Endometrium (tissue), 2 donors: ENCODE measurements at regions not wholly inside any gene's neighbourhood (a gene's known extent, or its start where the extent isn't known, plus 50 kb on each side); places are given as distances from the start of the nearest gene placed in this dataset.
A peak's percentile ranks its signal among the peaks of the same experiment; 100 is the strongest.

Experiments
- FAIRE-seq: peaks from 2 replicates; lab custom pipeline; 2012; peaks lifted over from hg19 to GRCh38; lab: Jason Lieb, UNC
- donor health status: control.
- donor health status: control.

DNA sequence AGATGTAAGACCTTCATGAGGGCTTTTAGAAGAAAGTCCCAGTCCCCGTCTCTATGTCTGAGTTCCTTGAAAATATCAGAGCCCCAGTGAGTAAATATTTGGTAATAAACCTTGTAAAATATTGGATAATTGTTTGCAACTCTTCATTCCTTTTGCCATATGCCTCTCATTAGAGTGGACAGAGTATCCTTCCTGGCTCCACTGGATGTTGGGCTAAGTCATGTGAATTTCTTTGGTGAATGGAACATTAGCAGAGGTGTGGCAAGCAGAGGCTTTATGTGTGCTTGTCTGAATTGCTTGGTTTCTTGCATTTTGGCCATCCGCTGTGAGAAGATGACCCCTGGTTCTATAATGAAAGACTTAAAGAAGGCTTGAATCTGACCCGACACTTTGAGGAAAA lies 490.3 kb downstream of the METTL15 start:
- FAIRE-seq, result no peak

DNA sequence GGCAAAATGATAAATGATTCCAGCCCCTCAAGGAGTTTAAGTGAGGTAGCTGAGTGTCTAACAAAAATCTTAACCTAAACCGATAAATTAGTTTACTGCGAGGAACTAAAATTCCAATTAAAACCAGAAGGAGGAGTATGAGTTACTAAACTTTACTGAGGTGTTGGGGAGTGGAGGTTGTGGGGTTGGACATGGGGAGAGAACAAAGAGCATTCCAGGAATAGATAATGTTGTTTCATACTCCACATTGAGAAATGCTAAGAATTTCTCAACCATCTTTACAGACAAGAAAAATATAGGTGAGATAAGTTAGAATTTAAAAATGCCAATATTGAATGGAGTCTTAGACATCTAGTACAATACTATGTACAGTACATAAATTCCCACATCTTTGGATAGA lies 488.6 kb downstream of the METTL15 start:
- FAIRE-seq, result no peak

DNA sequence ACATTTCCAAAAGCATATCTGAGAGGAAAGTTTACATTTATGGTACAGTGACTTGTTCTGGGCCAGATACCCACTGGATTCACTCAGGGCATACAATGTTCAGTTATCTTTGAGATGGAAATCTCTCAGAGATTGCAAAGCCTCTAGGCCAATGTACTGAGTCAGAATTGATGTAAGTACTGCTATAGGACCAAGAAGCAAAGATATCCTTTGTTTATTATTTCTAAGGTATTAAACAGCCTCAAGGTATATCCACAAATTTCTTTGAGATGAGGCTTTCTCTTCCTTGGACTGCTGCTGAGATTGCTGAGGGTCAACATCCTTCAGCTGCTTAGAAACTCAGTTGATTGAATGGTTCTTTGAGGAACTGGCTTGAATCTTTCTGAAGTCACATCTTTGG lies 484.0 kb downstream of the METTL15 start:
- FAIRE-seq, result no peak

DNA sequence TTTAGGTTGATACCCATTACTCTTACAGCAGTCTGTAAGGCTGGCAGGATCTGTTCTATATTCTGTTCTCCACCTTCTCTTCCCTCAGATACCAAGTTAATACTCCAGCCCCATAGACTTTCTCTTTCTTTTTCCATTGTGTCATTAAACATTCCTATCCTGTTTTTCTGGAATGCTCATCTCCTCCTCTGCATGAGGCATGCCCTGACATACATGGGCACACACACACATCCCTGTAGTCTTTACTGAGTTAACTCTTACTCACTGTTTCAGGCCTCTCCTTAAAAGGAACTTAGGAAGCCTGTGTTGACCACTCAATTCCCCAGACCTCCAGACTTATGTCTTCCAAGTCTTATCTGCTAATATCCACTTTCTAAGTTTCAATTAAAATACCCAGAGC lies 476.8 kb downstream of the METTL15 start:
- FAIRE-seq, result no peak

DNA sequence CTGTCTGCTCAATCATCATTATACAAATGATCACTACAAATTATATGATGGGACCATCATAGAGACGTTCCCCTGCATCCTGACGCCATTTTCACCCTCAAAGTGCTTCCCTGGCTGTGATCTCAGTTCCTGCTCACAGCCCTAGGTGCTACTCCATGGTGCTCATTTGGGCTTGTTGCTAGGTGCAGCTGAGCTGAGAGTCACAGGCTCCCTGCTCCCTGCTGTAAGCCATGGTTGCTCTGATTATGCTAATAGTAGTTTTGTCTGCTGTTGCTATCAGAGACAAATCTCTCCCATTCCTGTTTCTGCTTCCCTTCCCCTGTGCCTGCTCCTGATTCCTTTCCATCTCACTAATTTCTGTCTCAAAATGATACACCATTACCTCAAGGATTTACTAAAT lies 474.3 kb downstream of the METTL15 start:
- no peak for FAIRE-seq

DNA sequence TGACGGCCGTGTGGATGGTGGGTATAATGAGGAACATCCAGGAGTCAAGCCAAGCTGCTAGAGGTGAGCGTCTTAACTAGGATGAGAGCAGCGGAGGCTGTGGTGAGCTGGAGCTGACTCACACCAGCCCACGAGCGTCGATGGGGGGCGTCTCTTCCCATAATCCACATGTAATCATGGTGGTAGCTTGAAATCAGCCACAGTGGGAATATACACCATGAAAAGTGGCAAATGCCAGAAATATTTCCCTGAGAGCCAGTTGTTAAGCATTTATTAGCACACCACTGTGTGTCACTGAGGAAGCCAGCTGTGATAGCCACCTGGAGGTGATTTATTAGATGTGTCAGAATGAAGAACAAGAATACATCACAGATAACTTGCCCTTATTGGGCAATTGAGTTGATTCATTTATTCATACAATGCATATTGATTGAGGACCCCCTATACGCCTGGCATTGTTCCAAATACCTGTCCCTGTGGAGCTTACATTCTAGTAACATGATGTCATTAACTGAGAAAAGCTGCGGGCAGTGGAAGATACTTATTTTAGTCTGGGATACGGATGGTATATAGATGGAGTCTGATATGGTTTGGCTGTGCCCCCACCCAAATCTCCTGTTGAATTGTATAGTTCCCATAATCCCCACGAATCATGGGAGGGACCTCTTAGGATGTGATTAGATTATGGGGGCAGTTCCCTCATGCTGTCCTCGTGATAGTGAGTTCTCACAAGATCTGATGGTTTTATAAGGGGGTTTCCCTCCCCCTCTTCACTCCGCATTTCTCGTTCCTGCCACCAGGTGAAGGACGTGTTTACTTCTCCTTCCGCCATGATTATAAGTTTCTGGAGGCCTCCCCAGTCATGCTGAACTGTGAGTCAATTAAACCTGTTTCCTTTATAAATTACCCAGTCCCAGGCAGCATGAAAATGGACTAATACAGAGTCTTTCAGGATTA lies 473.4 kb downstream of the METTL15 start:
- no peak for FAIRE-seq

DNA sequence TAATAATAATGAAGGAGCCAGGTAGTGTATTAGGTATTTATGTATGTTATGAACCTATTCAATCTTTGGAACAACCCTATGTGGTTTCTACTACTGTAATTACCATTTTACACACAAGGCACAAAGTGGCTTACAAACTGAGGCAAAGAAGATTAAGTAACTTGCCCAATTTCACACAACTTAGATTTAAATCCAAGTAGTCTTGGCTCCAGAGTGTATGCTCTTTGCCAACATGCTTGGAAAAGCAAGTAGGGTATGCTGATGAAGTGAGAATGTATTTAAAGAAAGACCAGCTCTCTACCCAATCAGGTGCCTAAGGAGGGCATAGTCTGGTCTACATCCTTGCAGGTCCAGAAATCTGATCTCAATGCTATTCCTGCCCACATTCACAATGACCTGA lies 463.2 kb downstream of the METTL15 start:
- no peak for FAIRE-seq

DNA sequence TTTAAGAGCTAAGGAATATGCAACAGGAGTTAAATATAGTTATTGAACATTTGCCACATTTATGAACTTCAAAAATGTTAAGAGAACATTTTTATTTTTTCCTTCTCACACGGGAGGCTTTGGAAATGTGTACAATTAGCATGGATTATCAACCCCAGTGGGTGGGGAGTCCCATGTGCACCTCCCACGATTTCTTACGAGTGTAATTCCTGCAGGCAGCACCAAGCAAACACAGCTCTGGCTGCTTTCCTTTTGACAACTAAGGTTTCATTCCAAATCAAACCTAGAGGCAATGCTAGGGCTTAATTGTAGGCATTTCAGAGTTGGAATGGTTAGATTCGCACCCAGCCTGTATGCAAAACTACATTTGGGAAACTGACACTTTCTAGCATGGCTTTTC lies 460.9 kb downstream of the METTL15 start:
- no peak for FAIRE-seq

DNA sequence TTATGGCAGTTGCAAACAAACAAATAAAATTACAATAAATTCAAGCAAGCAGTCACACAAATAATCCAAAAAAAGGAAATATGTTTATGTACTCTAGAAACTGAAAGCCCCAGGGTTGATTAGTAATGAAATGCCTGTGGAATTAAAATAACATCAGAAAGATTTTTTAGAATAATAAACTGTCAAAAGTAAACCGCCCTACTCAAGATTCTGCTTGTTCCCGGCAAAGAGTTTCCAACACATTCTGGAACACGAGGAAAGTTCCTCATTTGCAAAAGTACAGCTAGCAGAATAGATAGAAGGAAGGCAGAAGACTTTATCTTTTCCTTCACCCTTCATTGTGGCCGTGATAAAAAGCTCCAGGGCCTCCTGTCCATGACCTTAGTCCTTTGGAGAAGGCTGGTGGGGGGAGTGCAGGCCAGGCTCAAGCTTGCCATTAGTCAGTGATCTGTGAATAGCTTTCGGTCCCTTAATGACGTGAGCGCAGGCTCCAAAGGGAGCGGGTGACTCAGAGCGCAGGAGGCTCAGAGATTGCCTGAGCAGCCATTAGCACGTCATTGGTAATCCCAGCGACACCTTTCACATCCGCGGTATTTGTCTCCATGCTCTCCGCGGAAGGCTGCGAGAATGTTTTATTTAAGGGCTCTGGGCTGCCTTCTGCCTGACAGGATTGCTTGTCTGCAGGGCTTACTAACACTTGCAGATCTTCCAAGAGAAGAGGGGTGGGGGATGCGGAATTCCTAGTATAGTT lies 458.3 kb downstream of the METTL15 start:
- no peak for FAIRE-seq

DNA sequence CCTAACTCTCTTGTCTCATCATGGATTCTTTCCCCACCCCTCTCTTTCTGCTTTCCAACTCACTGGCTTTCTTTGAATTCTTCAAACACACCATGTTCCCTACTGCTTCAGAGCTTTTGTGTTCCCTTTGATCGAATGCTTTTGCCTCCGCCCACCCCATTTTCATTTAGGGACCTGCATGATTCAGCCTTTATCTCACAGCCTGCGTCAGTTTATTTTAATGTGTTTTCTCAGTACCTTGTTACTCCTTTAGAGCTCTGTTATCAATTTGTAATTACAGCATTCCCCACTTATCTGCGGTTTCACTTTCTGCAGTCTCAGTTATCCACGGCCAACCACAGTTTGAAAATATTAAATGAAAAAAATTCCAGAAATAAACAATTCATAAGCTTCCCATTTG lies 451.3 kb downstream of the METTL15 start:
- no peak for FAIRE-seq

DNA sequence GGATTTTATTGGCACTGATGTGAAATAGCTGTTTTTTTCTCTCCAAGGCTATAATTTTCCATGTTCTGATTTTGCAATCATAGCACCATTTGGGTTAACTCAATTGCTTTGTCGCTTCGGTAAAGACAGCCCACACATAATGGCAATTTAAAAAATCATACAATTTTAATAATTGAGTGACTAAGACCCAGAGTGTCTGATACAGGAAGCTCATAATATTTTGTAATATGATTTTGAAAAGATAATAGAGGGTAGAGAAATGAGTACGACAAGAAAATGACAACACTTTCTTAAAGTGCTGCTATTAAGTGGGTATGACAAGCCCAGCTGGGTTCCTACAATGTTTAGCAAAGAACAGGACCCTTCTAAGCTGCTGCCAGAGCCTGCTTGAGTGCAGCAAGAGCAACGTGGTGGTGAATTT lies 439.1 kb downstream of the METTL15 start:
- no peak for FAIRE-seq

DNA sequence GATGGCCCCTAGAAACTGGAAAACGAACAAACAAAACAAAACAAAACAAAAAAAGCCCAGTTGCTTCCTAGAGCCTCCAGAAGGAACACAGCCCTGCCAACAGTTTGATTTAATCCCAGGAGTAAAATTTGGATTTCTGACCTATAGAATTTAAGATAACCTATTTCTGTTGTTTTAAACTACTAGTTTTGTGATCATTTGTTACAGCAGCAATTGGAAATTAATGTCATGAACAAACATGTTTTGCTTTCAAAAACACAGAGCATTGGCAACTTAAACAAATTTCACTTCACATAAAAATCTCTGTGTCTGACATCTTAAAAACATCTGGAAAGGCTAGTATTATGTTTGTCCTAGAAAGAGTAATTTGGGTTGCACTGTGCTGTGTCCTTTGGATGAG lies 437.3 kb downstream of the METTL15 start:
- peak; percentile 74 for FAIRE-seq

DNA sequence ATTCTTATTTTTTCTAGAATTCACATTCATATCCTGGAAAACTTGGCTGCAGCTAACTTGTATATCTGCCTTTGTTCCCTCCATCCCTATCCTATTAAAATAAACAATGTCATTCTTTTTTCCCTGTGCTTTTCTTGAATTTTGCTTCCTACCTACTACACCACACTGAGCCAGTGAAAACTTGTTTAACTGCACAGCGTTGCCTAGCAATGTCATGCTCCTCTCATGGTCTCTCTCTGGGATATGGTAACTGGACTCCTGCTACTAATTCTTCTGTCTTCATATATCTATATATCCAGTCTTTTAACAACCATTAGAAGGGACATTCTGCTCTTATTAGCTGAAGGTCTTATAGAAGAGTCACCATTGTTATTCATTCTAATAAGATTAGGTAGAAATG lies 434.4 kb downstream of the METTL15 start:
- FAIRE-seq, result no peak

DNA sequence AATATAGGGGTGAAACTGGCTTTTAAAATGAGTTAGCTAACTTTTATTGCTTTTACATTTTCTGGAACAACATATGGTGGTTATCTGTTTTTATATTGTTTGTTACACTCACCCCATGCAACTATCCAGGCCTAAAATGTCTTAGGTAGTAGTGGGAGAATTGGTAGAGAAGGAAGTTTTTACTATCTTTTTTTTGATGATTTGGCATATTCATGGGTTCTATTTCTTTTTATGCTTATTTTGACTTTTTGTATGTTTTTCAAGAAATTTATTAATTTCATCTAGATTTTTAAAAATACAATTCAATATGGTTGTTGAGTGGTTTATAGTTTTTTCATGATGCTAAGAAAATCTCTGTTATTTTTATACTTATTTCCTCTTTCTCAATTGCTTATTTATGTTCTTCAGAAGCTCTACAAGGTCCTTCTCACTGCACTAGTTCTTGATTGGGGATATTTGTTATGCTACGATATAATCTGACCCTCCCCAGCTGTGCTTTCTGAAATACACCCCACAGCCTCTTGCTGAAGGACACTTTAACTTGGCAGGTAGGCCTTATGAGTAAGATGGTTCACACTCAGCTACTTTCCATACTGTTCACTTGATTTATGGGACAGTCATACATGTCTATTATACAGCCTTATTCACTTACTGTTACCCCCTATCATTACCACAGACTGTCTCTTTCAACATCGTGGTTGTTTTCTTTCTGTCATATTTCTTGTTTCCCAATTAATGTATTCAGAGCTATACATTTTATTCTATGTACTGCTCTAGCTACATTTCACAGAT lies 431.2 kb downstream of the METTL15 start:
- FAIRE-seq, result no peak

DNA sequence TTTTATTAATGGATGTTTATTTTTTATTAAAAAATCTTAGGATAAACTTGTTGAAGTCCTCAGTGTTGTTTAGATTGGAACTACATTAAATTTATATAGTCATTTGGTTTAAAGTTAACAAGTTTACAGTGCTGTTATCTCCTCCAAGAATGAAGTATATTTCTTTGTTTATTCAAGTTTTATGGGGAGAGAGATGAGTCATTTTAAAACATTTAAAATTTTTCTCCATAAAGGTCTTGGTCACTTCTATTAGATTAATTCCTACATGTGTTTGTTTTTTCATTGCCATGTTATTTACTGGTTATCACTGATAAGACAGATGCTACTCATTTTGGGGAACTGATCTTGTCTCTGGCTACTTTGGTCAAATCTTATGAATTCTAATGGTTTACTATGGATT lies 429.6 kb downstream of the METTL15 start:
- peak; percentile 79 for FAIRE-seq

DNA sequence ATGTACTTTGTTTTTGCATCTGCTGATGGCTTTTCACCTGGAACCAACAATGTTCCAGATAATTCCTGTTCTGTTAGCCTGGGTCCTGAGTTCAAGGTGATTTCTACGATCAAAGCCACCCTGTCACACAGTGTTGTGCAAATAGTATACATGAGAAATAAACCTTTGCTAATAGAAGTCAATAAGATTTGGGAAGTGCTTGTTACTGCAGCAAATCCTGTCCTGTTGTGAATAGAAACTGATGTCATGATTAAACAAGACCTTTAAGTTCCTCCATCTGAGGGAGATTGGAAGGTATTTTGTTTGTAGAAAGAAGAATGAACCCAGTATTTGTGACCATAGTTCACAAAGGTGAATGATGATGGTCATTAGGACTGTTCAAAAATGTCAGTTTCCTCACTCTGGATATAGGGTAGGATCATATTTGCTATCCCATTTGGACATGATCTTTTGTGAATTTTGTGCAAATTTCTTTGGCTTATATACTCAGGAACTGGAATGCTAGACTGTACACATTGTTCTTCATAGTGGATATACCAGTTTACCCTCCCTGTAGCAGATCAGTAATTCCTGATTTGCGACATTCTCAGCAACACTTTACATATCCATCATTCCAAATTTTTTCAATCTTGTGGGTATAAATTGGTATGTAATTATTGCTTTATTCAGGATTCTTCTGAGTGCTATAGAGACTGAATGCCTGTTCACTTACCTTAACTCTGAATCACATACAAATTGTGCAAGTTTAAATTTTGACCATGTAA lies 428.5 kb downstream of the METTL15 start:
- FAIRE-seq, result no peak

DNA sequence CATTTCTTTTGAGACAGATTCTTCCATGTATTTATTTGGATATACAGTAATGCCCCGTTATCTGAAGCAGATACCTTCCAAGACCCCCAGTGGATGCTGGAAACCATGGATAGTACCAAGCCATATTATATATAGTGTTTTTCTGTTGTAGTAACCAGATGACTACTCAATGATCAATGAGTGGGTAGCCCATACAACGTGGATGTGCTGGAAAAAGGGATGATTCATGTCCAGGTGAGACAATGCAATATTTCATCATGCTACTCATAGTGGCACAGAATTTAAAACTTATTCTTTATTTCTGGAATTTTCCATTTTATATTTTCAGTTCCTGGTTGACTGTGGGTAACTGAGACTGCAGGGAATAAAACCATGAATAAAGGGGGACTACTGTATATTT lies 427.5 kb downstream of the METTL15 start:
- FAIRE-seq, result no peak

DNA sequence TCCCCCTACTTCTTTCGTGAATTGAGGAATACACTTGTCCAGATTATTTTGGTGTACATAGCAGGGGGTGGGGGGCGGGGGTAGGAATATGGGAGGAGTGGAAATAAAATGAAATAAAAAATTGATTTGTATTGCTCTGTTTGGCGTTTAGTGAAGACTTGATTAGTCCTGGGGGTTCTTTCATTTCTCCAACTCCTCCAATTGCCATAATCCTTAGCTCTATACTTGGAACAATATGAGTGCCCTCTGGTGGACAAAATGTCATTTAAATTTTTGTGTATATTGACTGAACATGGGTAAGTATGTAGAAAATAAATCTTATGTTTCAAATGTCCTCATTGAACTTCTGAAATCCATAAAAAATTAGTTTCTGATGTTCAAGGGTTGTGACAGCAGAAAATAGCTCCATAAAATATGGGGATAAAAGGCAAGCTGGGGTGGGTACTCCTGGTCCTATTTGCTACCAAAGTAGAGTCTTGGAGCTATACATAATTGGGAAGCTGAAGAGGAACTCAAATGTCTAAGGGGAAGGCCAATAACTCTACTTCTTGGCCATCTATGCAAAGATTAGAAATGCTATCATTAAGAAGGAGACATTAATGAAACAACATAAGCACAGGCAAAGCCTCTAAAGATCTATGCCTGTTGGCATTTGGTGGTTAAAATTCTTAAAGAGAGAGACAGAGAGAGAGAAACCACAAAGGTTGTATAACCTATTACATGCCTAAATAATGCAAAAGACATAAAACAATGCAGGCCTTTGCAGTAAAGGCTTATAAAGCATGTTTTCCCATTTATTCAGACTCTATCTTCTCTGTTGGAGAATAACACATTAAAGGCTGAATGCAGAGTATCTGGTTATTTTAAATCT lies 421.6 kb downstream of the METTL15 start:
- FAIRE-seq, result no peak

DNA sequence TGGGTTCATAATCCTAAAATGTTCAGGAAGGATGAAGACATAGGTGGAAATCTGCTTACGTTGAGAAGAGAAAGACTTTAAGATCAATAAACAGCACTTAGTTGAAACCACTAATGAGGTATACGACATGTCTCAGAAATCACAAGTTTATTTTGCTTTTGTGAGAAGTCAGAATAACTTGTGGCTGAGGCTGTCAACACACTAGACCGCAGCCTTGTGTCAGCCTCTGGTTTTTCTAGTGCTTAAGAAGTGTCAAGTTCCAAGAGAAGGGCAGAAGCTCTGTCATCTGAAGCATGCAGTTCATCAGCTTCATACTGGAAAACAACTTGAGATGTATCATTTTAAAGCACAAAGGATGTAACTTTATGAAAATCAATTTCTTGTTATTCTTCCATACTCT lies 420.9 kb downstream of the METTL15 start:
- no peak for FAIRE-seq

DNA sequence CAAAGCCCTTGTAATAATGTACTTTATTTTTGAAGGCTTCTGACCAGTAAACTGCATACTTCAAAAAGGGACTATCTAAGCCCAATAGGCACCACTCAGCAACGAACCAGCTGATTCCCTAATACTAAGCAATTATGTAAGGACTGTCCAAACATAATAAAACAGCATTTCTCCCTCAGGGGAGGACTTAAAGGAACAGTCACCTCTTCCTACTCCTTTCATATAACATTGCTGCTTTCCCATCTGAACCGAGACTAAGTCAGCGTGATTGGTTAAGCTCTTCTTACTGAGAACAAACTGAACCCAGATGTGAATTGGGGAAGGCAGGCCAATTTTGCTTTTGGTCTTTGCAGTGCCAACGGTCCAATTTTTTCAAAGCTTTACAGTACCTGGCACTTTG lies 420.0 kb downstream of the METTL15 start:
- FAIRE-seq, result no peak

DNA sequence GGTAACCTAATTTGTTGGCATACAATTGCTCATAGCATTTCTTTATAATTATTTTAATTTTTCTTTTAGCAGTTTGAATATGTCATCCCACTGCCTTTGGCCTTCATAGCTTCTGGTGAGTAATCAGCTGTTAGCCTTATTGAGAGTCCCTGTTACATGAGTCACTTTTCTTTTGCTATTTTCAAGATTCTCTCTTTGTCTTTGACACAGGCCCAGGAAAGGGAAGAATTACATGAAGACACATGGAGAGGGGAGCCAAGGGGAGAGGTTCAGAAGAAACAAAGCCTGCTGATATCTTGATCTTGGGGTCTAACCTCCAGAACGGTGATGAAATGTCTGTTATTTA lies 418.2 kb downstream of the METTL15 start:
- FAIRE-seq, result no peak
